ENCODE measurements at regions not wholly inside any gene's neighbourhood (a gene's known extent, or its start where the extent isn't known, plus 50 kb on each side); places are given as distances from the start of the nearest gene placed in this dataset.
"Not testable (repeated sequence)": the region's sequence is repeated elsewhere in the genome, so short reads cannot be mapped to it uniquely, and the experiment has no call there.

DNA sequence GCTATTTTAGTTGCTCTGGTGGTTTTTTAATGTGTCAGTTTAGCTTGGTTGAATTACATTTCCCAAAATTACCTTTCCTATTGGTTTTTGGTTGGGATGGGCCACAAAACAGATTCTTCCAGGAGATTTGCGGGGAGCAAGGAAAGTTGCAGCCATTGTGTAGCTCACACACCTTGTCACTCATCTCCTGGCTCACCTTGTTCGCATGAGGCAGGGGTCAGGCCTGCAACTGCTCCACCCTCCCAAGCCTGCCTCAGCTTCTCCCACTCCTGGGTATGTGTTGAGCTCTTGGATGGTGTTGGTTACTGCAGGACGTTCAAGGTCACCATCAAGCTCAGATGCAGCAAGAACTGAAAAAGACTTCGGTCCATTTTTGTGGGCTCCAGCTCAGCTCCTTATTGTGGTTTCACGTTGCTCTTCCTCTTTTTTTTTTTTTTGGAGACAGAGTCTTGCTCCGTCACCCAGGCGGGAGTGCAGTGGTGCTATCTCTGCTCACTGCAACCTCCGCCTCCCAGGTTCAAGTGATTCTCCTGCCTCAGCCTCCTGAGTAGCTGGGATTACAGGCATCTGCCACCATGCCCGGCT, 95.6 kb upstream of the METTL14 start:
- DNase-seq, result no peak

GRCh38 chr4:118591339-118592046, 93.7 kb upstream of the METTL14 start:
- DNase-seq, result peak; percentile 24

DNA sequence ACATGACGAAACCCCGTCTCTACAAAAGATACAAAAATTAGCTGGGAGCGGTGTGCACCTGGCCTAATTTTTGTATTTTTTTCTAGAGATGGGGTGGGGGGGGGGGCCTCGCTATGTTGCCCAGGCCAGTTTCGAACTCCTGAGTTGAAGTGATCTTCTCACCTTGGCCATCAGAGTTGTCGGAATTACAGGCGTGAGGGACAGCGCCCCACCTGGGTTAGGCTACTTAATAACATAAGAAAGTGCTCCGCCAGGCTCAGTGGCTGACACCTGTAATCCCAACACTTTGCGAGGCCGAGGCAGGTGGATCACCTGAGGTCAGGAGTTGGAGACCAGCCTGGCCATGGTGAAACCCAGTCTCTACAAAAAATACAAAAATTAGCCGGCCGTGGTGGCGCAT, 92.9 kb upstream of the METTL14 start:
- not testable (repeated sequence) for DNase-seq

- DNase-seq, result not testable (repeated sequence)
Measured at GRCh38 chr4:118595883-118596282, 89.3 kb upstream of the METTL14 start.

GRCh38 chr4:118625097-118625496, 60.1 kb upstream of the METTL14 start:
- not testable (repeated sequence) for DNase-seq

DNA sequence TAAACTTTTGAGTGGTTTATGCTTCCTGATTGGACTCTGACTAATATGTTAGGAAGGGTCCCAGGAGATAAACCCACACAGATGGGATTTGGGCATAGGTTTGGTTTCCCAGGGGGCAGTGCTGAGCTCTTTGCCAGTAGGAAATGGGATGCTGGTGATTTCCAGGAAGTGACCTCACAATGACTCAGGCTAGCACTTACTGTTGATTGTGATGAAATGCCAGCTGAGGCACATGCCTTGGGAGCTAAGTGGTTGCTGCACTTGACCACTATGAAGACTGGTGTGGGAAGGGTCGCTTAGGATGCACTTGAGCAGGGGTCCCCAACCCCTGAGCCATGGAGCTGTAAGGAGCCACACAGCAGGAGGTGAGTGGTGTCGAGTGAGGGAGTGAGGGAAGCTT, 55.5 kb upstream of the METTL14 start:
- not testable (repeated sequence) for DNase-seq

DNA sequence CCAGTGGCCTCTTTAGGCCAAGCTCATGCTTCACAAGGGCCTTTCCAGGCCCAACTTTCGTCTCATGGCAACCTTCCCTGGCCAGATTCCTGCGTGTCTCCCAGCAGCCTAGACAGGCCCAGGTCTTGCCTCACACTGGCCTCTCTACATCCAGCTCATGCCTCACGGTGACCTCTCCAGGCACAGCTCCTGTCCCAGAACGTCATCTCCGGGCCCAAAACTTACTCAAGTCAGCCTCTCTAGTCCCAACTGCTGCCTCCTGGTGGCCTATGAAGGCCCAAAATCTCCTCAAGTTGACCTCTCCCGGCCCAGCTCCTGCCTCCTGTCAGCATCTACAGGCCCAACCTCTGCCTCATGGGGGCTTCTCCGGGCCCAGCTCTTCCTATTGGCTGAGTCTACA, 54.3 kb upstream of the METTL14 start:
- not testable (repeated sequence) for DNase-seq

DNA sequence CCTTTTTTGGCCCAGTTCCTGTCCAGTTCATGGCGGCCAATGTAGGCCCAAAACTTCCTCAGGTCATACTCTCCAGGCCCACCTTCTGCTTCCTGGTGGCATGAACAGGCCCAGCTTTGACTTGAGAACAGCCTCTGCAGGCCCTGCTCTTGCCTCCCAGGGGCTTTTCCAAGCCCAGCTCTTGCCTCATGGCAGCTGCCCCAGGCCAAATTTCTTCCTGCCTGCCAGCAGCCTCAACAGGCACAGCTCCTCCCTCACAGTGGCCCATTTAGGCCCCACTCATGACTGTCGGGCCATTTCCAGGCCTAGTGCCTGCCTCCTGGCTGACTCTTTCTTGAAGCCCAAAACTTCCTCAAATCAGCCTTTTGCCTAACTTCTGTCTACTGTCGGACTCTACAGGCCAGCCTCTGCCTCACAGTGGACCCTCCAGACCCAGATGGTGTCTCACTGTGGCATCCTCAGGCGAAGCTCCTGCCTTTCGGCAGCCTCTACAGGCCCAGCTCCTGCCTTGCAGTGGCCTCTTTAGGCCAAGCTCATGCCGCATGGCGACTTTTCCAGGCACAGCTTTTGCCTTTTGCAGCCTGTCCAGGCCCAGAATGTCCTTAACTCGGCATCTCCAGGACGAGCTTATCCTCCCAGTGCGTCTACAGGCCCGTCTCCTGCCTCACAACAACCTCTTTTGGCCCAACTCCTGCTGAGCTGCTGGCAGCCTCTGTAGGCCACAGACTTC, 53.7 kb upstream of the METTL14 start:
- not testable (repeated sequence) for DNase-seq

GRCh38 chr4:118633476-118633875, 51.7 kb upstream of the METTL14 start:
- DNase-seq, result not testable (repeated sequence)

GRCh38 chr4:118634126-118634875, 50.9 kb upstream of the METTL14 start:
- not testable (repeated sequence) for DNase-seq
